ENCODE measurements at regions not wholly inside any gene's neighbourhood (a gene's known extent, or its start where the extent isn't known, plus 50 kb on each side); places are given as distances from the start of the nearest gene placed in this dataset.

- DNase-seq (no peak), ATAC-seq (no peak)
- Mint-ChIP-seq H3K27me3 (ENCODE audit: low read depth) (peaks cover 2% of the 10 kb centered on the region), H3K4me3 (no peak overlapping the region), H3K36me3 (ENCODE audit: insufficient read depth) (no peaks in the 10 kb centered on the region), H3K9me3 (no peaks in the 10 kb centered on the region), H3K4me1 (ENCODE audit: low read depth) (no peaks in the 10 kb centered on the region)
Observed at GRCh38 chr13:44151474-44151873, 222.2 kb upstream of the SERP2 start.

- Mint-ChIP-seq H3K9me3 (no peaks in the 10 kb centered on the region), H3K27me3 (ENCODE audit: low read depth) (peaks cover 2% of the 10 kb centered on the region), H3K4me1 (ENCODE audit: low read depth) (no peaks in the 10 kb centered on the region), H3K36me3 (ENCODE audit: insufficient read depth) (no peaks in the 10 kb centered on the region), H3K4me3 (no peak overlapping the region)
- DNase-seq (no peak), ATAC-seq (no peak)
Observed at GRCh38 chr13:44153496-44153895, 220.1 kb upstream of the SERP2 start.

DNA sequence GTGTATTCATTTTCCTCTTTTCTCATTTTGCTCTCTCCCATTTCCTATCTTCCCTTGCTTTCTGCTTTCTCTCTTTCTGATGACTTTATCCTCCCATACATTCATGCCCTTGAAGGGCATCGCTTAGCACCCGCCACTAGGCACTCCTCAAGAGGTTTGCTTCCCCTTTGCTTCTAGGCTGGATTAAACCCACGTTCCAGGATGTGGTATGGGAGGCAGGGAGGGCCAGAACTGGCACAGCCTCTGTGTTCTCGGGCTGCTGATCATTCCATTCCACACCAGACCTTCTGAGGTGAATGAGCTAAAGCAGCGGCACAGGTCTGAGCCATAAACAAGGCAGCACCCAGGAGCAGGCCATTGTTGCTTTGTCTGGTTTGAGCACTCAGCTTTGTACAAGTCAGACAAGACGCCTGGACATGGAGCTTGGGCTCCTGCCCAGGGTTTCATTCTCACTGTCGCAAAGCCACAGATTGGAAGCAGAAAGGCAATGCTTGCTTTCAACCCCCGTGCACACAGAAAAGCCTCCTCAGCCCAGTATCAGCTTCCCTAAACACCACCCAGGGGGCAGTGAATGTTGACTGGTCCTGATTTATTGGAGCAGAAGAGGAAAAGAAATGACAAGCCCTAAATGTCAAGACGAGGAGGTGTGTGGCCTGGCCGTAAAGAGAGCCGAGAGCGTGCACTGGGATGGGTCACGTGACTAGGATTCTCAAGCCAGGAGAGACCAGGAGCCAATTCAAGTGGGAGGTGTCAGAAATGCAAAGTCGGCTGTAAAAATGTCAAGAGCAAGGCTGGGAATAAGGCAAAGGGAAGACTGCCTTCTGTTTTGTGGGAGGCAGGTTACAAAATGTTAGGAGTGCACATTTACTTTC is 218.0 kb upstream of the SERP2 start:
- H3K4me3 Mint-ChIP-seq: no peak overlapping the region
- no peaks in the 10 kb centered on the region for H3K9me3 Mint-ChIP-seq
- H3K4me1 Mint-ChIP-seq (ENCODE audit: low read depth): no peaks in the 10 kb centered on the region
- ATAC-seq (no peak), DNase-seq (no peak)
- peaks cover 2% of the 10 kb centered on the region for H3K27me3 Mint-ChIP-seq (ENCODE audit: low read depth)
- H3K36me3 Mint-ChIP-seq (ENCODE audit: insufficient read depth): no peaks in the 10 kb centered on the region

GRCh38 chr13:44156294-44156658 is 217.3 kb upstream of the SERP2 start:
- no peaks in the 10 kb centered on the region for H3K36me3 Mint-ChIP-seq (ENCODE audit: insufficient read depth)
- no peak for ATAC-seq
- peaks cover 2% of the 10 kb centered on the region for H3K27me3 Mint-ChIP-seq (ENCODE audit: low read depth)
- no peak for DNase-seq
- H3K4me3 Mint-ChIP-seq: no peak overlapping the region
- no peaks in the 10 kb centered on the region for H3K9me3 Mint-ChIP-seq
- H3K4me1 Mint-ChIP-seq (ENCODE audit: low read depth): no peaks in the 10 kb centered on the region

GRCh38 chr13:44157606-44158005 is 216.0 kb upstream of the SERP2 start:
- no peak overlapping the region for H3K4me3 Mint-ChIP-seq
- no peaks in the 10 kb centered on the region for H3K9me3 Mint-ChIP-seq
- H3K36me3 Mint-ChIP-seq (ENCODE audit: insufficient read depth): no peaks in the 10 kb centered on the region
- peaks cover 2% of the 10 kb centered on the region for H3K27me3 Mint-ChIP-seq (ENCODE audit: low read depth)
- ATAC-seq (no peak), DNase-seq (no peak)
- H3K4me1 Mint-ChIP-seq (ENCODE audit: low read depth): no peaks in the 10 kb centered on the region

DNA sequence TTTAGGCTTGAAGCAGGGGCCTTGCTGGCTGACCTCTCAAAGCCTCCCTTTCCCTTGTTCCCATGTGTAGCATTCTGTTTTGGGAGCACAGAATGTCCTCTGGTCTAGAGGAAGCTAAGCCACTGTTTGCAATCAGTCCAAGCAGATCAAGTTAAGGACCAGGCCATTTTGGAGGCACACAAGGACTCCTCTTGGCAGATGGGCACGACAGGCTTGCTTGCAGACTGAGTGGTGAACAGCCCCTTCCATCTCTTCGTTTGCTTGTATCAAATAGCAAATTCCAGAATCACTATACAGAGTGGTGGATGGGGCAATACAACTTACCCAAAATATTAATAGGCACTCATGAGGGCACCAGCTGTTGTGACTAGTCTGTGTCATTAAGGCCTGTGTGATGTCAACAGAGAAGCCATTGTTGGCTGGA is 215.5 kb upstream of the SERP2 start:
- Mint-ChIP-seq H3K4me1 (ENCODE audit: low read depth) (no peaks in the 10 kb centered on the region), H3K27me3 (ENCODE audit: low read depth) (peaks cover 2% of the 10 kb centered on the region), H3K9me3 (no peaks in the 10 kb centered on the region), H3K36me3 (ENCODE audit: insufficient read depth) (no peaks in the 10 kb centered on the region), H3K4me3 (no peak overlapping the region)
- DNase-seq: no peak
- ATAC-seq: no peak

DNA sequence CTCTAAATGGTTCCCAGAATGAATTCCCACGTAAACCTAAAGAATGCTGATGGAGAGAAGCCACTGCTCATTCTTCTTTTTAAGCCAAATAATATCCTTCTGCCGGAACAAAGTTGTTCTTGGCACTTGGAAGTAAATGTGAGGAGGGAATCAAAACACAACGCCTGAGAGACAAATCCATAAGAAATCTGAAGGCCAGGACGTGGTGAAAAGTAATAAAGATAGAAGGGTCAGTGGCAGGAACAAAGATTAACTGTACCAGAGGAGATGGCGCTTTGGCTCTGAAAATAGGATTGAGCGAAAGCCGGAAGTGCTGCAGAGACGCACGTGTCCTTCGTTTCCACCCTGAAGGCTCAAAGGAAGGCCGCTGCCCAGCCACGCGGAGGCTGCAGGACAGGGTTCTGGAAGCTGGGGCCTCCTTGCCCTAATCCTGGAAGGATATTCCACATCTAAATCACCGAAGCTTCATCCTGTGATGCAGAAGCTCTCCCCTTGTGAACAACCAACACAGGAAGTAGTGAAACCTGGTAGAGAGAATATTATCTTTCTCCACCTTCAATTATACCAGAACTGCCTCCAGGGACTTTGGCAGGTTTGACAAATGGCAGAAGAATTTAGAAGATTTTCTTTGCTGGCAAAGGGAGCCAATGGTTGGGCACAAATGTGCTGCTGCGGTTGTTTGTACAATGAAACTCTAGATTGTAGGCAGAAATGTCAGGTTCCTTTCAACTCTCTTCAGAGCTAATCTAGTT is 214.6 kb upstream of the SERP2 start:
- H3K27me3 Mint-ChIP-seq (ENCODE audit: low read depth): peaks cover 2% of the 10 kb centered on the region
- no peak overlapping the region for H3K4me3 Mint-ChIP-seq
- no peak for ATAC-seq
- no peaks in the 10 kb centered on the region for H3K9me3 Mint-ChIP-seq
- no peaks in the 10 kb centered on the region for H3K36me3 Mint-ChIP-seq (ENCODE audit: insufficient read depth)
- DNase-seq: no peak
- H3K4me1 Mint-ChIP-seq (ENCODE audit: low read depth): no peaks in the 10 kb centered on the region

DNA sequence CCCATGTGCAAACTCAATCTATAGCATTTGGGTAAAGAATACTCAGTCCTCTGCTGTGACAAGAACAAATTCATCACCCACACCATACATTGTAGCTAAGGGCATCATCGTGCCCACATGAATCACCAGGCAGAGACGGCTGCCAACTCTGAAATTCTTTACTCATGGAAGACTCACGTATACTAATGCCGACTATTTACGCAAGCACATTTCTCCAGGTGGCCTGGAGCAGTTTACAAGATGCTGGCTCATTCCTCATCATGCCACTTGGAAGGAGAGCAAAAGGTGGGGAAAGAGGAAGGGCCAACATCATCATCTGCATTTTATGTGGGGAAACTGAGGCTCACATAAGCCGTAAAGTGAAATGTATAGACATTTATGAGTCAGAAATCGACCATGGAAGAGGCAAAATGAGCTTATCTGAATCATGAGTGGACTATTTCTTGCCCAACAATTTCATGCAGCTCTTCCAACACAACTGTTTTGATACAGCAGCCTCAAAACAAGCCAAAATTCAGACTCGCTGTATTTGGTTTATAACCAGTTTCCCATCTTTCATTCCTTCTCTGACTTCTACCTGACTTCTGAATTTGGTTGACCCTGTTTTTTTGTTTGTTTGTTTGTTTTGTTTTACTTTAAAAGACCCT is 213.9 kb upstream of the SERP2 start:
- no peak for DNase-seq
- Mint-ChIP-seq H3K4me1 (ENCODE audit: low read depth) (no peaks in the 10 kb centered on the region), H3K27me3 (ENCODE audit: low read depth) (peaks cover 2% of the 10 kb centered on the region), H3K36me3 (ENCODE audit: insufficient read depth) (no peaks in the 10 kb centered on the region), H3K9me3 (no peaks in the 10 kb centered on the region), H3K4me3 (no peak overlapping the region)
- ATAC-seq: no peak

GRCh38 chr13:44160591-44161191 is 212.9 kb upstream of the SERP2 start:
- no peak overlapping the region for H3K4me3 Mint-ChIP-seq

DNA sequence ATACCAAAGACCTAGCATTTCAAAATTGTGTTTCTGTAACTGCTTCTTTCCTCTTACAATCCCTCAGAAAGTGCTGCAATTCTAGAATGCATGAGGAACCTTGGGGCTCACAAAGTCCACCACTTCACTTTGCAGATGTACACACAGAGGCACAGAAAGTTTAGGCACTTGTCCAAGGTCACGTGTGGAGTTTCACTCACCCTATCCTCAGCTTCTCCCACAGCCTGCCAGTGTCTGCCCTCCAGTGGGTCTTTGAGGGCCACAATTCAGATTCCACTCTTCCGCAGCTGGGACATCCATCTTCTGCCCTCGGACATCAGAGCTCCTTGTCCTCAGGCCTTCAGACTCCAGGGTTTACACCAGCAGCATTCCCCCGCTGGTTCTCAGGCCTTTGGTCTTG is 210.5 kb upstream of the SERP2 start:
- no peaks in the 10 kb centered on the region for H3K9me3 Mint-ChIP-seq
- no peaks in the 10 kb centered on the region for H3K36me3 Mint-ChIP-seq (ENCODE audit: insufficient read depth)
- ATAC-seq: no peak
- no peak for DNase-seq
- H3K4me3 Mint-ChIP-seq: no peak overlapping the region
- peaks cover 2% of the 10 kb centered on the region for H3K27me3 Mint-ChIP-seq (ENCODE audit: low read depth)
- no peaks in the 10 kb centered on the region for H3K4me1 Mint-ChIP-seq (ENCODE audit: low read depth)

More at GRCh38 chr13:44160591-44161191, 212.9 kb upstream of the SERP2 start:
- H3K27me3 Mint-ChIP-seq (ENCODE audit: low read depth): no peaks in the 10 kb centered on the region
- DNase-seq (no peak), ATAC-seq (no peak)
- H3K4me1 Mint-ChIP-seq (ENCODE audit: low read depth): no peaks in the 10 kb centered on the region
- H3K36me3 Mint-ChIP-seq (ENCODE audit: insufficient read depth): no peaks in the 10 kb centered on the region
- no peaks in the 10 kb centered on the region for H3K9me3 Mint-ChIP-seq

GRCh38 chr13:44165221-44165888 is 208.3 kb upstream of the SERP2 start:
- DNase-seq: no peak
- H3K36me3 Mint-ChIP-seq (ENCODE audit: insufficient read depth): no peaks in the 10 kb centered on the region
- peaks cover 3% of the 10 kb centered on the region for H3K27me3 Mint-ChIP-seq (ENCODE audit: low read depth)
- ATAC-seq: no peak
- H3K4me1 Mint-ChIP-seq (ENCODE audit: low read depth): no peaks in the 10 kb centered on the region
- no peaks in the 10 kb centered on the region for H3K9me3 Mint-ChIP-seq
- no peak overlapping the region for H3K4me3 Mint-ChIP-seq

GRCh38 chr13:44165889-44166496 is 207.6 kb upstream of the SERP2 start:
- ATAC-seq (no peak), DNase-seq (no peak)
- H3K4me1 Mint-ChIP-seq (ENCODE audit: low read depth): no peaks in the 10 kb centered on the region
- no peak overlapping the region for H3K4me3 Mint-ChIP-seq
- H3K36me3 Mint-ChIP-seq (ENCODE audit: insufficient read depth): no peaks in the 10 kb centered on the region
- H3K27me3 Mint-ChIP-seq (ENCODE audit: low read depth): peaks cover 3% of the 10 kb centered on the region
- no peaks in the 10 kb centered on the region for H3K9me3 Mint-ChIP-seq

DNA sequence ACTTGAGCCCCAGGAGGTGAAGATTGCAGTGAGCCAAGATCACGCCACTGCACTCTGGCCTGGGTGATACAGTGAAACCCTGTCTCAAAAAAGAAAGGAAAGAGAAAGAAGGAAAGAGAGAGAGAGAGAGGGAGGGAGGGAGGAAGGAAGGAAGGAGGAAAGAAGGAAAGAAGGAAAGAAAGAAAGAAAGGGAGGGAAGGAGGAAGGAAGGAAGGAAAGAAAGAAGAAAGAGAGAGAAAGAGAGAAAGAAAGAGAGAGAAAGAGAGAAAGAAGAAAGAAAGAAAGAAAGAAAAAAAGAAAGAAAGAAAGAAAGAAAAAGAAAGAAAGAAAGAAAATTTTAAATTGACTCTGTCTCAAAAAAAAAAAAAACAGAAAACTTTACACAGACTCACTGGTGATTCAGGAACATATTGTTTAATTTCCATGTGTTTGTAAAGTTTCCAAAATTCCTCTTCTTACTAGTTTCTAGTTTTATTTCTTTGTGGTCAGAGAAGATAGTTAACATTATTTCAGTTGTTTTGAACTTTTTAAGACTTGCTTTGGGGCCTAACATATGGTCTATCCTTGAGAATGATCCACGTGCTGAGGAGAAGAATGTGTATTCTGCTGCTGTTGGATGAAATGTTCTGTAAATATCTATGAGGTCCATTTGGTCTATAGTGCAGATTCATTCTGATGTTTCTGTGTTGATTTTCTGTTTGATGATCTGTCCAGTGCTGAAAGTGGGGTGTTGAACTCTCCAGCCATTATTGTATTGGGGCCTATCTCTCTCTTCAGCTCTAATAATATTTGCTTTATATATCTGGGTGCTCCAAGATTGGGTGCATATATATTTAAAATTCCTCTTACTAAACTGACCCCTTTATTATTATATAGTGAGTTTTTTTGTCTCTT is 204.4 kb upstream of the SERP2 start:
- Mint-ChIP-seq H3K36me3 (ENCODE audit: insufficient read depth) (no peaks in the 10 kb centered on the region), H3K4me3 (no peak overlapping the region), H3K27me3 (ENCODE audit: low read depth) (peaks cover 3% of the 10 kb centered on the region), H3K4me1 (ENCODE audit: low read depth) (no peaks in the 10 kb centered on the region), H3K9me3 (no peaks in the 10 kb centered on the region)
- no peak for DNase-seq
- no peak for ATAC-seq

Data from activated T-cell treated with anti-CD3 and anti-CD28 coated beads, Interleukin-2, amount 50 U/mL, for 4 hours (primary cell).